Urinary bladder (tissue), 3 donors: ENCODE measurements at regions not wholly inside any gene's neighbourhood (a gene's known extent, or its start where the extent isn't known, plus 50 kb on each side); places are given as distances from the start of the nearest gene placed in this dataset.

Experiments
- DNase-seq: peaks from one replicate; pipeline ENCODE4 v3.0.0-alpha.2; 2015; ENCODE audit errors: extremely low spot score
- H3K27ac ChIP-seq: one replicate; pipeline ENCODE4 v1.5.1; 2013; ENCODE audit warnings: low read depth, mild to moderate bottlenecking, moderate library complexity
- H3K36me3 ChIP-seq: one replicate; pipeline ENCODE4 v1.6.1; 2013; ENCODE audit warnings: mild to moderate bottlenecking, moderate library complexity; ENCODE audit not compliant: insufficient read depth
- H3K4me1 ChIP-seq: one replicate; pipeline ENCODE4 v1.6.1; 2013; ENCODE audit warnings: mild to moderate bottlenecking, moderate library complexity; ENCODE audit not compliant: insufficient read depth
- H3K4me3 ChIP-seq: one replicate; pipeline ENCODE4 v1.5.1; 2013; ENCODE audit warnings: low read depth, low read length
- WGBS: extraction: QIAGEN DNeasy Blood & Tissue Kit; methylation state at CpG from one replicate; pipeline ENCODE4 v1.1.7; 2013; 5-methylcytosine and 5-hydroxymethylcytosine counted together
- donor health status: healthy with polysubstance abuse.
- donor health status: healthy.

- DNase-seq, result no peak
- no peaks in the 10 kb centered on the region for H3K36me3 ChIP-seq
- 91% methylated on average over 3 of the region's 3 CpGs for WGBS
- H3K4me1 ChIP-seq, result no peaks in the 10 kb centered on the region
- no peak overlapping the region for H3K4me3 ChIP-seq
- H3K27ac ChIP-seq, result no peak overlapping the region
These were observed 167.2 kb upstream of the SERP2 start for GRCh38 chr13:44206434-44206833.

DNA sequence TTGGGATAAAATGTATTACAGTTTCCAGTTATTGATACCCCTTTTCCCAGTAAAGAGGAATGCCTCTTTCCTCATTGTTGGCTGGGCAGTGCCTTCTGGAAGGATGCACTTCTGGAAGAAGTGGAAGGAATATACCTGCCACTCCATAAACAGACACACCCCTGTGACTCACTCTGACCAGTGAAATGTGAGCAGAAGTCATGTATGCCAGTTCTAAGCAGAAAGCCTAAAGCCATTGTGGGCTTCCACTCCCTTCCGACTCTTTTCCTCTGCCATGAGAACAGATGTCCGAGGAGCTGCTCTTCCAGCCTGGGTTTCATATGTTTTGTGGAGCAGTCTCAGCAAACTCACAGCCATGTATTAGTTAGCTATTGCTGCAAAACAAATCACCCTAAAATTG, 166.1 kb upstream of the SERP2 start:
- no peak for DNase-seq
- no peaks in the 10 kb centered on the region for H3K36me3 ChIP-seq
- 100% methylated on average over 2 of the region's 2 CpGs for WGBS
- H3K4me3 ChIP-seq, result no peak overlapping the region
- no peak overlapping the region for H3K27ac ChIP-seq
- no peaks in the 10 kb centered on the region for H3K4me1 ChIP-seq

GRCh38 chr13:44210525-44210924, 163.1 kb upstream of the SERP2 start:
- H3K4me1 ChIP-seq, result no peaks in the 10 kb centered on the region
- H3K4me3 ChIP-seq, result no peak overlapping the region
- no peak for DNase-seq
- no peaks in the 10 kb centered on the region for H3K36me3 ChIP-seq
- no peak overlapping the region for H3K27ac ChIP-seq
- 81% methylated on average over 2 of the region's 2 CpGs for WGBS

DNA sequence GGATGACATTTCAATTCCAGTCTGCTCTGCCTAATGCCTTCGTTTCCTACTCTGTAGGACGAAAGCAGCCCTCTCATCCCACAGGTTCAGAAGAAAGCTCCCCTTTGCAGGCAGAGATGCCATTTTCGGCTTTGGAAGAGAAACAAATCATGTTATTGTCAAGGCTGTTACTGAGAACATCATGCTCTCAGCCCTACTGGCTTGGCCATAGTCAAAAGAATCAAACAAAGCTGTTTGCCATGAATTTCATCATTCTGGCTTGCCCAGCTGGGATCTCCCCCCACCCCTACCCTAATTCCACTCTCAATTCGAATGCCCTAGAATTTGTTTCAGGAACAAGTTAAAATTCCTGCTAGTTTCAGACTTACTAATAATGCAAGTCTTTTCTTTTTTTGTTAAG, 162.3 kb upstream of the SERP2 start:
- no peaks in the 10 kb centered on the region for H3K4me1 ChIP-seq
- no peak overlapping the region for H3K27ac ChIP-seq
- 65% methylated on average over 4 of the region's 4 CpGs for WGBS
- H3K36me3 ChIP-seq, result no peaks in the 10 kb centered on the region
- H3K4me3 ChIP-seq, result no peak overlapping the region
- DNase-seq, result no peak

DNA sequence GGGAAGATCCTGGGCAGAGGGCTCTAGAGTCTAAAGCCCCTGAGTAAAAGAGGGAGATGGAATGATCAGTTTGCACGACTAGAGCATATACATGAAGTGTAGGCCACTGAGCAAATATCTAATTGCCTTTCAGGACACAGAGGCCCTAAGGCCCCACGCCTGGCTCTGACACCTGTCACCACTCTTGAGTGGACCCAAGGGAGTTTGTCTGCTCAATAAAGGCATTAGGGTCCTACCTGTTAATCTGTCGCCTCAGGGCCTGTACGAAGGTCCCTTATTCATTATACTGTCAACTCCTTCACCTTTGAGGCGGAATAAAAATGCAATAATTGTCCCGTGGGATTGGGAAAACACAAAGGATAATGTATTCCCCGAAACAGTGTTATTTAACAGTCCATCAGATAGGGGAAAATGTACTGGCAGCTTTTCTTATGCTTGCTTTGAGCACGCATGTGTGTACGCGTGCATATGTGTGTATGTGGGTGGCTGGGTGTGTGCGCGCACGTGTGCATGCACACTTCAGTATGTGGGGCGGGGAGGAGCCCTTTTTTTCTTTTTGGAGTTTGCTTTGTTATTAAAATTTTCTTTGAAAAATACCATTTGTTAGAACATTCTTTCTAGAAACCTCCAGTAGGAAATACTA, 161.8 kb upstream of the SERP2 start:
- H3K27ac ChIP-seq, result no peak overlapping the region
- H3K4me3 ChIP-seq, result no peak overlapping the region
- H3K4me1 ChIP-seq, result no peaks in the 10 kb centered on the region
- 90% methylated on average over 14 of the region's 14 CpGs for WGBS
- no peak for DNase-seq
- no peaks in the 10 kb centered on the region for H3K36me3 ChIP-seq

DNA sequence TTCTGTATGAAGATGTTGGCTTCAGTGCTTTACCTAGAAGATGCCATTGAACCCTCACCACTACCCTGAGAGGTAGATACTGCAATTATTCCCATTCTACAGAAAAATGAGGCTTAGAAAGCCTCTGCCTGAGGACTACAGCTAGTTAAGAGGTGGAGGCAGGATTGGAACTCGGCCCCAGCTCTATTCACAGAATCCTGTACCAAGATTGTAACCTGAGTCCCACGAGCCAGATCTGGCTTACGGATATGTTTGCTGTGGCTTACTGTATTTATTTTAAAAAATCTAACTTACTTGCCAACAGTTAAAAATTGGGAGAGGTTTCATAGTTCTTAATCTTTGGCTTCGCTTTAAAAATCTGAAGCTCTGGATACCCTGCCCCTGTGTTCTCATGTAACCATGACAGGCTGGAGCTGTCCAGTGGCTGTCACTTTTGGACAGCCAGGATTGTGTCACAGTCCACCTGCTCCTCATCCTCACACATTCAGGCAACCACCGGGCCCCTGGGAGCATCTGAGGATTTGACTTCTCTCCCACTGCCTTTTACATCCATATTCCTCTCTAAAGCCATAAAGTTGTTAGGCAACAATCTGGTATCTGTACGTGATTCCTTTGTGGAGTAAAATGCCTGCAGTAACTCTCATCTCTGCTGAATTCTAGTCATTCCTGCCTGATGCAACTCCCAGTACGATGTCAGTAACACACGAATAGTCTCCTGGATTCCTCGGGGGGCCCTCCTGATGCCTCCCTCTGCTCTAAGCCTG, 160.8 kb upstream of the SERP2 start:
- H3K4me3 ChIP-seq, result no peak overlapping the region
- H3K4me1 ChIP-seq, result no peaks in the 10 kb centered on the region
- no peaks in the 10 kb centered on the region for H3K36me3 ChIP-seq
- 37% methylated on average over 9 of the region's 9 CpGs for WGBS
- no peak overlapping the region for H3K27ac ChIP-seq
- DNase-seq, result no peak

DNA sequence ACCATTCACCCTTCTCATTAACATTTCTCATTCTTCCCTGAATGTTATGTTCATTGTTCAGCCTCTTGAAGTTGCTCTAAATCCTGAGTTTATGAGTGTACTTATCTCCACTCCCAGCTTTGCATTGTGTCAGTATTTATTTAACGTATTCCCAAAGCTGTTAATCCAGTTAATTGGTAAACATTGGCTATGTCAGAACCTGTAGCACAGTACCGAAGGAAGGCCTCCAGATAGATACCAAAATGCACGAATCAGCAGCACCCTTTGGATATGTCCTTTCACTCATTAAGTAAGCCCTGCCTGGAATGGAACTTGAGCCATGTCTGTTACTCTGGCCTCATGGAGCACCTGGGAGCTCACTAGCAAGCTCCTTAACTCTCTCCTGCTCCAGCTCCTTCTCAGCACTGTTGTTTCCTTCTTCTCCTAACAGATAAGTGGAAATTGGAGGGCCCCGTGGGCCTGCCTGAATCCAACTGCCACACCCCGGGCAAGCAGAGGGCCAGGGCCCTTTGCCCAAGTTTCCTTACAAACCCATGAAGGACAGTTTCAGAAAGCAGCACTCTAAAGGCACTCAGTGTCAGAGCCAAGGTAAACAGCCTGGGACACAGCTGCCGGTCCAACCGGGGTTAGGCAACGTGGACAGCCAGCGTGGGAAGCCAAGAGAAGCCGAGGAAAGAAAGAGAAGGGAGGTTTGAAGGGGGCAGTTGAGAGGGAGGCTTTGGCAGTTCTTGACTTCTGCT, 155.0 kb upstream of the SERP2 start:
- no peaks in the 10 kb centered on the region for H3K36me3 ChIP-seq
- no peak overlapping the region for H3K4me3 ChIP-seq
- H3K4me1 ChIP-seq, result no peaks in the 10 kb centered on the region
- H3K27ac ChIP-seq, result peak overlapping the region; percentile 69
- WGBS, result 65% methylated on average over 10 of the region's 10 CpGs
- DNase-seq, result no peak

DNA sequence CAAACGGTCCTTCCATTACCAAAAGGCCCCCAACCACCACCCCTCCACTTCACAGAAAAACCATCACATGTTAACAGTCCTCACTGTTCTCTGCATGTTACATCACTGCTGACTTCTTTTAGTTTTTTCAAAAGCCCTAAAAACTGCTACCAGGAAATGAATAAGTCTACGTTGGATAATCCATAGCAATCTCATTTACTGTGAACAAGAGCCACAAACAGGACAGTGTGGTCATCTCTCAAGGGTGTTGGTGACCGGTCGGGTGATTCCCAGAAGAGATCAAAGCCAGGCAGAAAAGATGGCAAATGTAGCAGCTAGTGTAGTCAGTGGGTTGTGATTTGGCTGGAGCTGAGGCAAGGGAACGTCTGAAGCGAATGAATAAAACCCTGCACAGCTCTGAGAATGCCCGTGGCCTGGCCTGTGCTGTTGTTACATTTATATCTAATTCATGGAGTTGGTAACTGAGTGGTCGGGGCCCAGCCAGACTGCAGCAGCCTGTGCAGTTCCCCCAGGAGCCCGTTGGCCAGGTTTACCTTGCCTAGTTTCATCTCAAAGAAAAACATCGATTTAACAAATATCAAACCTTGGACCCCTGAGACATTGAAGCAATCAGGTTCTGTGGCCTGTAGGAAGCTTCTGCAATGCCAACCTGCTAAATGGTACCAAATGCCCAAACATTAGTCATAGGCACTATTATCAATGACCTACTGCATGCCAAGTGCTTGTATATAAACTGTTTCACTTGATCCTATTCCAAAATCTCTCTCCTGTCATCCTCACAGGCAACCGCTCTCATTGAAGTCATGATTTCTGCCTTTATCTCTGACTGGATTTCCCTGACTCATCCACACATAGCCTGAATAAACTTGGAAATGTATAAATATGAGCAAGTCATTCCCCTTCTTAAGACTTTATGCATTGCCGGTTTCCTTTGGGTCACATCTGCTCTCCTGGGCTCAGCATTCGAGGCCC, 153.8 kb upstream of the SERP2 start:
- Histone ChIP-seq H3K4me3 (no peak overlapping the region), H3K4me1 (peaks cover 2% of the 10 kb centered on the region), H3K27ac (peak overlapping the region; percentile 60), H3K36me3 (no peaks in the 10 kb centered on the region)
- 82% methylated on average over 13 of the region's 13 CpGs for WGBS
- no peak for DNase-seq

GRCh38 chr13:44220948-44221347, 152.7 kb upstream of the SERP2 start:
- no peaks in the 10 kb centered on the region for H3K36me3 ChIP-seq
- H3K4me1 ChIP-seq, result peaks cover 2% of the 10 kb centered on the region
- 61% methylated on average over 3 of the region's 3 CpGs for WGBS
- DNase-seq, result no peak
- no peak overlapping the region for H3K4me3 ChIP-seq
- H3K27ac ChIP-seq, result no peak overlapping the region

DNA sequence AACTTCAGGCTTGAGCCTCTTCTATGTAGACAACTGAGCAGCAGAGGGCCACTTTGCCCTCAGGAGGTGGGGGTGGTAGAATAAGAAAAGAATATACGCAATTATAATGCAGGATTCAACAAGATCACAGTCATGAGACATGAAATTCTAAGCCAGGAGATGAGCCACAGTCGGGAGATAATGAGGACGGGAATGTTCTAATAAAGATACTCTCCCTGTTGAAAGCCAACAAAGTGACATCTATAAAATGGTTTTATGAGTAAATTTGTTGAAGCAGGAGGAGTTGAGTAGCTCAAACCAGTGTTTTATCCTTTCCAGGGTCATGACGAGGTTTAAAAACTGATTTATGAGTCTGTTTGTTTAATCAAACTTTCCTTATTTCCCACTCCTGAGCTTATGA, 152.0 kb upstream of the SERP2 start:
- DNase-seq, result peak; percentile 82
- H3K27ac ChIP-seq, result no peak overlapping the region

DNA sequence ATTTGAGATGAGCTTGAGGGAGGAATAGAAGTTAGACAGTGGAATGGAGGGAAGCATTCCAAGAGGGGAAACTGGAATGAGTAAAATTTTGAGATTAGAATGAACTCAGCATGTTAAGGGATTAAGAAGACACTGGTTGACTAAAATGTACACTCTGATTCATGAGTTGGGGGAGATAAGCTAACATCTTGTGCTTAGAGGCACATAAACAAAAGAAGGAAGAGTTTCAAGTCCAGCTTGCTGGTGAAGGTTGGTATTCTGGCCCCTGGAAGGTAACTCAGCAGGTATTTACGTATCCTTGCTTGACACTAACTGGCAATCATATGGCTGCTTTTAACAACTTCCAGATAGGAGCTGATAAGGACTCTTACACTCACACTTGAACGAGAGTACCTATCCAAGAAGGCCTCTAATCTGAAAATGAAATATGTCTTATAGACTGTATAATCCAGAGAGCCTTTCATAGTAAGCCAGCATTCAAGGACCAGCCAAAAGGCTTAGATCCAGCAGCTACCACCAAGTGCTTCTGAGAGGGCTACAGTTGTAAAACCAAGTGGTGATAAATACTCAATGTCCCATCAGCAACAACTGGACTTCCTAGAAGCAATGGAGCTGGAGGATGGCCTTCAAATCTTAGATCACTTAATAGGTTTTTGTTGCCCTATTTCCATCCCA, 149.7 kb upstream of the SERP2 start:
- H3K4me3 ChIP-seq, result no peak overlapping the region
- no peaks in the 10 kb centered on the region for H3K36me3 ChIP-seq
- WGBS, result 17% methylated on average over 2 of the region's 2 CpGs
- DNase-seq, result no peak
- H3K27ac ChIP-seq, result no peak overlapping the region
- H3K4me1 ChIP-seq, result peaks cover 2% of the 10 kb centered on the region

More for the DNA sequence above, 152.0 kb upstream of the SERP2 start:
- Histone ChIP-seq H3K36me3 (no peaks in the 10 kb centered on the region), H3K4me1 (peaks cover 2% of the 10 kb centered on the region), H3K4me3 (no peak overlapping the region)
- WGBS, result 22% methylated on average over 4 of the region's 4 CpGs

DNA sequence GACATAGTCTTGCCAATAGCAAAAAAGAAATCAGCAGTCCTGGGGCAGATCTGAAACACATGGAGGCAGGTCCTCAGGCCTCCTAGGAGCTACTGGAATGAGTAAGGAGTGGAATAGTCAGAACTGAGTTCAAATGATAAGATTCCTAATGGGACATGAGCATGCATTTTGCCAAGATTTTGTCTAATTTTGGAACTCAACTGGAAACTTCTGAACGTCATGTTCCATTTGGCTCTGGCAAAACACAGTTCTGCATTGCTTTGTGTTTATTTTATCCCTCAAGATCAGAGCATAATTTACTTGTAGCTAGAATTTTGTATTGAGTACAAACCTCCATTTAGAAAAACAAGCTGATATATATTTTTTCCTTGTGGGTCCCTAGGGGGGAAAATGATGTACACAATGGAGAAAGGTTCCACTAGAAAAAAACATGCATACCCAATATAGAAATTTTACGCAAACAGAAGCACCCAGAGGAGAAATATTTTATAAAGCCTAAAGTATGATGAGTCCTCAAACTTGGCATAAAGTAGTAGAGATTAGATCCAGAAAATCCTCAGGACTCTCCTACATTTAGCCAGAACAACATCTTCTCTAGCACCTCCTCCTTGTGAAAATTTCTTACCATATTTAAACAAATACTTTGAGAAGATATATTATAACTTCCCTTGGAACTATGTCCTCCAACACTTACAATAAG, 149.0 kb upstream of the SERP2 start:
- Histone ChIP-seq H3K27ac (no peak overlapping the region), H3K36me3 (no peaks in the 10 kb centered on the region), H3K4me3 (no peak overlapping the region), H3K4me1 (peaks cover 2% of the 10 kb centered on the region)
- WGBS, result 39% methylated on average over 2 of the region's 2 CpGs
- DNase-seq, result no peak
